OCI-LY1 (cell line): ENCODE measurements at regions not wholly inside any gene's neighbourhood (a gene's known extent, or its start where the extent isn't known, plus 50 kb on each side); places are given as distances from the start of the nearest gene placed in this dataset.

ENCODE experiments used
- CTCF ChIP-seq: fragments of 200-600 bp; sonication (generic), shearing (Covaris generic); IDR thresholded peaks from 2 replicates; pipeline ENCODE4 v1.5.1; 2017; ENCODE audit warnings: mild to moderate bottlenecking, antibody characterized with exemption, low read length, moderate library complexity, mixed read lengths
- EZH2 ChIP-seq: fragments of 200-600 bp; sonication (generic), shearing (Covaris generic); IDR thresholded peaks from 2 replicates; pipeline ENCODE4 v1.8.0; 2017; ENCODE audit warnings: borderline replicate concordance, mixed run types, mild to moderate bottlenecking, antibody characterized with exemption, low read length, moderate library complexity, mixed read lengths

GRCh38 chr5:21254161-21254560 is 1266.2 kb upstream of the CDH18 start:
- TF ChIP-seq CTCF (no peak), EZH2 (no peak)
